ENCODE measurements at regions not wholly inside any gene's neighbourhood (a gene's known extent, or its start where the extent isn't known, plus 50 kb on each side); places are given as distances from the start of the nearest gene placed in this dataset.

DNA sequence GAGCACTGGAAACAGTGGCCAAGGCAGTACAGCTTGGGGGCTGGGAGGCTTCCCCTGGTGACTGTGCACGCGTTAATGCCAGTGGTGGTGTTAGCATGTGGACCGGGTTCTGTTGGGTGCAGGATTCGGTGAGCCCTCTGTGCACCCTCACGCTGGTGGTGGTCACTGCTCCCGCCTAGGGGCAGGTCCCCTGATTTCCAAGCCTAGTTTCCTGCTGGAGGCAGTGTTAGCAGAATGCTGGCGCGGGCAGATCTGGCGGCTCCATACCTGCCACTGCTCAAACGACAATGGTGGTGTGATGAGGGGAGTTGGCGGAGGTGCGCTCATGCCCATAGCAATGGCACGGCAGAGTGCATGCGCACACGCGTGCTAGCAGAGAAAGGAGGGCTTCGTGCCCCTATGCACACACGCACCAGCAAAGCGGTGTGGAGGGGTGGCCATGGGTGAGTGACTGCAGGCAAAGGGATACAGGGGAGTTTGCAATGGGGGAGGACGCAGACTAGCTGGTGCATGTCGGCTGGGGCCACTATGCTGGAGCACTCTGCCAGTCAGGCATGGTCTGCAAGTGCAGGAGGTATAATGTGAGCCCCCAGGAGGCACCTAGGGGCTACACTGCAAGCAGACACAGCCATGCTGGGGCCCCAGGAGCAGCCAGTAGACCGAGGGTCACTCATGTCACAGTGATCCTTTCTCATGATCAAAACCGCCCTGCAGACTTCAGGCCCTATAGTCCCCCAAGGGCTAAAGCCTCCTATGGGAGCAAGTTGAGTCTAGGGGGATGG is 93.0 kb downstream of the MAGEE1 start:
- no peak overlapping the region for H3K4me3 ChIP-seq (replicated peaks in 1 of 3; ENCODE audit: insufficient read depth in 1 of 3, low read depth in 2 of 3, low read length in 3 of 3)
- H2AFZ ChIP-seq (ENCODE audit: low read length) = no peak overlapping the region
- no peak overlapping the region for H3K9ac ChIP-seq (ENCODE audit: insufficient read depth, low read depth, low read length)
- no peak for ATAC-seq
- no peaks in the 10 kb centered on the region for H3K4me1 ChIP-seq (ENCODE audit: insufficient read depth, low read length)
- H3K27ac ChIP-seq (ENCODE audit: extremely low read length, insufficient read depth, low read length) = no peak overlapping the region
- FAIRE-seq = no peak
- WGBS (ENCODE audit: low lambda C conversion rate) = 93% methylated on average over 3 of the region's 23 CpGs
- no peaks in the 10 kb centered on the region for H4K20me1 ChIP-seq (ENCODE audit: insufficient read depth, low read length)
- ChIA-PET POLR2A (no interaction called here), CTCF (ENCODE audit: low intra/inter-chr PET ratio, low total read pairs) (no interaction called here)
- in situ Hi-C loops (cut with HindIII; ENCODE audit: extremely low pct_ligation_motif_present, low pct_unique_long_range_greater_than_20kb) (no loop called here), intact Hi-C loops (cut with micrococcal nuclease; ENCODE audit: unreplicated experiment) (no loop called here)
- TF ChIP-seq ZNF225 (CRISPR knock-in tag; IDR thresholded peaks at IDR 0.05) = no peak
- TF ChIP-seq, protein P1, sequence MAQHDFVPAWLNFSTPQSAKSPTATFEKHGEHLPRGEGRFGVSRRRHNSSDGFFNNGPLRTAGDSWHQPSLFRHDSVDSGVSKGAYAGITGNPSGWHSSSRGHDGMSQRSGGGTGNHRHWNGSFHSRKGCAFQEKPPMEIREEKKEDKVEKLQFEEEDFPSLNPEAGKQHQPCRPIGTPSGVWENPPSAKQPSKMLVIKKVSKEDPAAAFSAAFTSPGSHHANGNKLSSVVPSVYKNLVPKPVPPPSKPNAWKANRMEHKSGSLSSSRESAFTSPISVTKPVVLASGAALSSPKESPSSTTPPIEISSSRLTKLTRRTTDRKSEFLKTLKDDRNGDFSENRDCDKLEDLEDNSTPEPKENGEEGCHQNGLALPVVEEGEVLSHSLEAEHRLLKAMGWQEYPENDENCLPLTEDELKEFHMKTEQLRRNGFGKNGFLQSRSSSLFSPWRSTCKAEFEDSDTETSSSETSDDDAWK (CRISPR knock-in tag; IDR thresholded peaks at IDR 0.05) = no peak
- no peak for TF ChIP-seq ZNF703 (CRISPR knock-in tag; IDR thresholded peaks at IDR 0.05; ENCODE audit: borderline replicate concordance)
- TF ChIP-seq ZNF253 (CRISPR knock-in tag; IDR thresholded peaks at IDR 0.05; ENCODE audit: borderline replicate concordance) = no peak
- TF ChIP-seq SETDB1 (CRISPR knock-in tag; IDR thresholded peaks at IDR 0.05; ENCODE audit: borderline replicate concordance) = no peak
- TF ChIP-seq SNRNP70 (IDR thresholded peaks at IDR 0.05; ENCODE audit: low read depth, low read length) = no peak
- no peak for TF ChIP-seq MIER2 (CRISPR knock-in tag; IDR thresholded peaks at IDR 0.05)
- TF ChIP-seq, protein P2, sequence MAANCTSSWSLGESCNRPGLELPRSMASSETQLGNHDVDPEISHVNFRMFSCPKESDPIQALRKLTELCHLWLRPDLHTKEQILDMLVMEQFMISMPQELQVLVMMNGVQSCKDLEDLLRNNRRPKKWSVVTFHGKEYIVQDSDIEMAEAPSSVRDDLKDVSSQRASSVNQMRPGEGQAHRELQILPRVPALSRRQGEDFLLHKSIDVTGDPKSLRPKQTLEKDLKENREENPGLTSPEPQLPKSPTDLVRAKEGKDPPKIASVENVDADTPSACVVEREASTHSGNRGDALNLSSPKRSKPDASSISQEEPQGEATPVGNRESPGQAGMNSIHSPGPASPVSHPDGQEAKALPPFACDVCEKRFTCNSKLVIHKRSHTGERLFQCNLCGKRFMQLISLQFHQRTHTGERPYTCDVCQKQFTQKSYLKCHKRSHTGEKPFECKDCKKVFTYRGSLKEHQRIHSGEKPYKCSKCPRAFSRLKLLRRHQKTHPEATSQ (CRISPR knock-in tag; IDR thresholded peaks at IDR 0.05; ENCODE audit: borderline replicate concordance) = no peak
- TF ChIP-seq FOSL2 (CRISPR knock-in tag; IDR thresholded peaks at IDR 0.05) = no peak
- TF ChIP-seq PHB2 (IDR thresholded peaks at IDR 0.05; ENCODE audit: partially characterized antibody) = no peak
- TF ChIP-seq, protein P3, sequence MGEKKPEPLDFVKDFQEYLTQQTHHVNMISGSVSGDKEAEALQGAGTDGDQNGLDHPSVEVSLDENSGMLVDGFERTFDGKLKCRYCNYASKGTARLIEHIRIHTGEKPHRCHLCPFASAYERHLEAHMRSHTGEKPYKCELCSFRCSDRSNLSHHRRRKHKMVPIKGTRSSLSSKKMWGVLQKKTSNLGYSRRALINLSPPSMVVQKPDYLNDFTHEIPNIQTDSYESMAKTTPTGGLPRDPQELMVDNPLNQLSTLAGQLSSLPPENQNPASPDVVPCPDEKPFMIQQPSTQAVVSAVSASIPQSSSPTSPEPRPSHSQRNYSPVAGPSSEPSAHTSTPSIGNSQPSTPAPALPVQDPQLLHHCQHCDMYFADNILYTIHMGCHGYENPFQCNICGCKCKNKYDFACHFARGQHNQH (CRISPR knock-in tag; IDR thresholded peaks at IDR 0.05) = no peak
- no peak for TF ChIP-seq CBX2 (IDR thresholded peaks at IDR 0.05; ENCODE audit: low read depth, low read length)
- no peak for TF ChIP-seq CBX2 (CRISPR knock-in tag; IDR thresholded peaks at IDR 0.05; ENCODE audit: low read depth)
- no peak for TF ChIP-seq ZNF543 (CRISPR knock-in tag; IDR thresholded peaks at IDR 0.05)
- TF ChIP-seq, protein P4, sequence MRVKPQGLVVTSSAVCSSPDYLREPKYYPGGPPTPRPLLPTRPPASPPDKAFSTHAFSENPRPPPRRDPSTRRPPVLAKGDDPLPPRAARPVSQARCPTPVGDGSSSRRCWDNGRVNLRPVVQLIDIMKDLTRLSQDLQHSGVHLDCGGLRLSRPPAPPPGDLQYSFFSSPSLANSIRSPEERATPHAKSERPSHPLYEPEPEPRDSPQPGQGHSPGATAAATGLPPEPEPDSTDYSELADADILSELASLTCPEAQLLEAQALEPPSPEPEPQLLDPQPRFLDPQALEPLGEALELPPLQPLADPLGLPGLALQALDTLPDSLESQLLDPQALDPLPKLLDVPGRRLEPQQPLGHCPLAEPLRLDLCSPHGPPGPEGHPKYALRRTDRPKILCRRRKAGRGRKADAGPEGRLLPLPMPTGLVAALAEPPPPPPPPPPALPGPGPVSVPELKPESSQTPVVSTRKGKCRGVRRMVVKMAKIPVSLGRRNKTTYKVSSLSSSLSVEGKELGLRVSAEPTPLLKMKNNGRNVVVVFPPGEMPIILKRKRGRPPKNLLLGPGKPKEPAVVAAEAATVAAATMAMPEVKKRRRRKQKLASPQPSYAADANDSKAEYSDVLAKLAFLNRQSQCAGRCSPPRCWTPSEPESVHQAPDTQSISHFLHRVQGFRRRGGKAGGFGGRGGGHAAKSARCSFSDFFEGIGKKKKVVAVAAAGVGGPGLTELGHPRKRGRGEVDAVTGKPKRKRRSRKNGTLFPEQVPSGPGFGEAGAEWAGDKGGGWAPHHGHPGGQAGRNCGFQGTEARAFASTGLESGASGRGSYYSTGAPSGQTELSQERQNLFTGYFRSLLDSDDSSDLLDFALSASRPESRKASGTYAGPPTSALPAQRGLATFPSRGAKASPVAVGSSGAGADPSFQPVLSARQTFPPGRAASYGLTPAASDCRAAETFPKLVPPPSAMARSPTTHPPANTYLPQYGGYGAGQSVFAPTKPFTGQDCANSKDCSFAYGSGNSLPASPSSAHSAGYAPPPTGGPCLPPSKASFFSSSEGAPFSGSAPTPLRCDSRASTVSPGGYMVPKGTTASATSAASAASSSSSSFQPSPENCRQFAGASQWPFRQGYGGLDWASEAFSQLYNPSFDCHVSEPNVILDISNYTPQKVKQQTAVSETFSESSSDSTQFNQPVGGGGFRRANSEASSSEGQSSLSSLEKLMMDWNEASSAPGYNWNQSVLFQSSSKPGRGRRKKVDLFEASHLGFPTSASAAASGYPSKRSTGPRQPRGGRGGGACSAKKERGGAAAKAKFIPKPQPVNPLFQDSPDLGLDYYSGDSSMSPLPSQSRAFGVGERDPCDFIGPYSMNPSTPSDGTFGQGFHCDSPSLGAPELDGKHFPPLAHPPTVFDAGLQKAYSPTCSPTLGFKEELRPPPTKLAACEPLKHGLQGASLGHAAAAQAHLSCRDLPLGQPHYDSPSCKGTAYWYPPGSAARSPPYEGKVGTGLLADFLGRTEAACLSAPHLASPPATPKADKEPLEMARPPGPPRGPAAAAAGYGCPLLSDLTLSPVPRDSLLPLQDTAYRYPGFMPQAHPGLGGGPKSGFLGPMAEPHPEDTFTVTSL (CRISPR knock-in tag; IDR thresholded peaks at IDR 0.05; ENCODE audit: borderline replicate concordance) = no peak
- no peaks in the 10 kb centered on the region for H3K9me3 ChIP-seq (ENCODE audit: low read length)
- BruUV-seq (replicated peaks) = no TSS peak
- H3K27me3 ChIP-seq (ENCODE audit: control insufficient read depth in 1 of 2, insufficient read depth in 2 of 2, low read length in 2 of 2) = no peaks in the 10 kb centered on the region
- H3K79me2 ChIP-seq (ENCODE audit: insufficient read depth, low read length) = no peaks in the 10 kb centered on the region
- H3K36me3 ChIP-seq (replicated peaks in 1 of 2; ENCODE audit: control insufficient read depth in 1 of 2, insufficient read depth in 2 of 2, low read length in 2 of 2) = no peaks in the 10 kb centered on the region
- H3K4me2 ChIP-seq (ENCODE audit: low read depth, low read length) = no peak overlapping the region
- DNase-seq (ENCODE audit: low spot score) = no peak

Data from HepG2 (cell line).